ENCODE measurements at regions not wholly inside any gene's neighbourhood (a gene's known extent, or its start where the extent isn't known, plus 50 kb on each side); places are given as distances from the start of the nearest gene placed in this dataset.

GRCh38 chr9:607417-607816, 234.1 kb upstream of the DMRT1 start:
- no peak for ATAC-seq
- no peak overlapping the region for H3K4me3 Mint-ChIP-seq
- Histone ChIP-seq H3K9me2 (ENCODE audit: insufficient read depth) (no peaks in the 10 kb centered on the region), H3K4me3 (no peak overlapping the region), H3F3A (replicated peaks; ENCODE audit: low read depth) (no peaks in the 10 kb centered on the region), H2AFZ (no peak overlapping the region), H3K27ac (ENCODE audit: low read depth) (no peak overlapping the region), H3K4me2 (no peak overlapping the region), H3K79me2 (replicated peaks; ENCODE audit: insufficient read depth) (peaks cover 8% of the 10 kb centered on the region), H3K4me1 (ENCODE audit: insufficient read depth) (no peaks in the 10 kb centered on the region), H3K36me3 (ENCODE audit: insufficient read depth) (no peaks in the 10 kb centered on the region), H3K27me3 (ENCODE audit: insufficient read depth) (no peaks in the 10 kb centered on the region), H4K20me1 (replicated peaks; ENCODE audit: insufficient read depth) (peaks cover 2% of the 10 kb centered on the region; the same call in 1 of the 2 replicates)
- H3K4me1 Mint-ChIP-seq: no peaks in the 10 kb centered on the region
- no peak for DNase-seq (ENCODE audit: low spot score)
- H3K27me3 Mint-ChIP-seq (ENCODE audit: insufficient read depth, low read depth, poor library complexity): no peaks in the 10 kb centered on the region
- H3K36me3 Mint-ChIP-seq (ENCODE audit: low read depth): peaks cover 7% of the 10 kb centered on the region; the same call in 2 of the 3 replicates
- no peak overlapping the region for H3K27ac Mint-ChIP-seq
- TF ChIP-seq EZH2phosphoT487 (IDR thresholded peaks at IDR 0.05; ENCODE audit: unreplicated experiment) (no peak), ZNF114 (CRISPR knock-in tag; IDR thresholded peaks at IDR 0.05) (no peak), POLR2AphosphoS5 (IDR thresholded peaks at IDR 0.05; ENCODE audit: low read depth) (no peak), JUNB (IDR thresholded peaks at IDR 0.05; ENCODE audit: unreplicated experiment) (no peak)
- no peaks in the 10 kb centered on the region for H3K9me3 Mint-ChIP-seq

DNA sequence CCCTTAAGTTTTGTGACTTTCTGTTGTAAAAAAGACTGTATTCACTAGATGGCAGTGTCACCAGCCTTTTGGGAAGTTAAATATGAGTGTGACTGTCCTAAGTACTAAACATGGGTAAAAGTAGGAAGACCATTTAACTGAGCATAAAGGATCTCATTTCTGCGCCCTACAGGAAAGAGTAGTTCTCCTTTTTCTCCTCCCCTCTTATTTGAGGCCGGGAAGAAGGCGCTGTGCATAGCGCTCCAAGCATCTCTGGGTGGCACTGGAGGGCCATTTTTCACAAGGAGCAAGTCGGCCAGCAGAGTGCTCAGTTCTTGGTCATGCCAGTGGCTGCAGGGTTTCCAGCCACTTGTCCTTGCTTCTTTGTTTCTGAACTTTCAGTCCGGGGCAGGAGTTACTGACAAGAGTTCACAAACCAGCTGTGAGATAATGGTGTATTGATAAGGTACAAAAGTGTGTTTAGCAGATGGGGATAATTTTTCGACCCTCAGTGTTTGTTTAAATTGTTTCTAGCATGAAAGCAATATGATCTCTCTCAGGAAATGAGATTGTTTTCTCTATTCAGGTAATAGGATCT, 227.6 kb upstream of the DMRT1 start:
- peak; percentile 83 for DNase-seq (ENCODE audit: low spot score)
- peak; percentile 99 for ATAC-seq
- Histone ChIP-seq H3K27ac (ENCODE audit: low read depth) (no peak overlapping the region), H3K79me2 (replicated peaks; ENCODE audit: insufficient read depth) (peaks cover 12% of the 10 kb centered on the region; the same call in 1 of the 2 replicates), H3F3A (replicated peaks; ENCODE audit: low read depth) (no peaks in the 10 kb centered on the region), H3K4me1 (ENCODE audit: insufficient read depth) (peaks cover 9% of the 10 kb centered on the region), H3K9me2 (ENCODE audit: insufficient read depth) (no peaks in the 10 kb centered on the region), H3K27me3 (ENCODE audit: insufficient read depth) (no peaks in the 10 kb centered on the region), H3K4me3 (no peak overlapping the region), H3K4me2 (no peak overlapping the region), H3K36me3 (ENCODE audit: insufficient read depth) (no peaks in the 10 kb centered on the region), H2AFZ (no peak overlapping the region), H4K20me1 (replicated peaks; ENCODE audit: insufficient read depth) (no peaks in the 10 kb centered on the region)
- Mint-ChIP-seq H3K36me3 (ENCODE audit: low read depth) (no peaks in the 10 kb centered on the region), H3K27me3 (ENCODE audit: insufficient read depth, low read depth, poor library complexity) (no peaks in the 10 kb centered on the region), H3K9me3 (no peaks in the 10 kb centered on the region), H3K4me3 (no peak overlapping the region), H3K27ac (0 out of 2 replicates have a peak overlapping the region, but pooled peaks have one; percentile 22), H3K4me1 (peaks cover 19% of the 10 kb centered on the region)
- peak; percentile 83 to 84 for TF ChIP-seq CTCF (conservative IDR thresholded peaks at IDR 0.05; ENCODE audit: low read depth in 2 of 2)
- no peak for TF ChIP-seq POLR2AphosphoS5 (IDR thresholded peaks at IDR 0.05; ENCODE audit: low read depth)
- TF ChIP-seq, protein P1, sequence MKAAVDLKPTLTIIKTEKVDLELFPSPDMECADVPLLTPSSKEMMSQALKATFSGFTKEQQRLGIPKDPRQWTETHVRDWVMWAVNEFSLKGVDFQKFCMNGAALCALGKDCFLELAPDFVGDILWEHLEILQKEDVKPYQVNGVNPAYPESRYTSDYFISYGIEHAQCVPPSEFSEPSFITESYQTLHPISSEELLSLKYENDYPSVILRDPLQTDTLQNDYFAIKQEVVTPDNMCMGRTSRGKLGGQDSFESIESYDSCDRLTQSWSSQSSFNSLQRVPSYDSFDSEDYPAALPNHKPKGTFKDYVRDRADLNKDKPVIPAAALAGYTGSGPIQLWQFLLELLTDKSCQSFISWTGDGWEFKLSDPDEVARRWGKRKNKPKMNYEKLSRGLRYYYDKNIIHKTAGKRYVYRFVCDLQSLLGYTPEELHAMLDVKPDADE (IDR thresholded peaks at IDR 0.05): no peak
- 0 out of 2 replicates have a peak, but pooled peaks have one; percentile 7 for TF ChIP-seq ZNF462 (CRISPR knock-in tag; IDR thresholded peaks at IDR 0.05)
- TF ChIP-seq, protein P2, sequence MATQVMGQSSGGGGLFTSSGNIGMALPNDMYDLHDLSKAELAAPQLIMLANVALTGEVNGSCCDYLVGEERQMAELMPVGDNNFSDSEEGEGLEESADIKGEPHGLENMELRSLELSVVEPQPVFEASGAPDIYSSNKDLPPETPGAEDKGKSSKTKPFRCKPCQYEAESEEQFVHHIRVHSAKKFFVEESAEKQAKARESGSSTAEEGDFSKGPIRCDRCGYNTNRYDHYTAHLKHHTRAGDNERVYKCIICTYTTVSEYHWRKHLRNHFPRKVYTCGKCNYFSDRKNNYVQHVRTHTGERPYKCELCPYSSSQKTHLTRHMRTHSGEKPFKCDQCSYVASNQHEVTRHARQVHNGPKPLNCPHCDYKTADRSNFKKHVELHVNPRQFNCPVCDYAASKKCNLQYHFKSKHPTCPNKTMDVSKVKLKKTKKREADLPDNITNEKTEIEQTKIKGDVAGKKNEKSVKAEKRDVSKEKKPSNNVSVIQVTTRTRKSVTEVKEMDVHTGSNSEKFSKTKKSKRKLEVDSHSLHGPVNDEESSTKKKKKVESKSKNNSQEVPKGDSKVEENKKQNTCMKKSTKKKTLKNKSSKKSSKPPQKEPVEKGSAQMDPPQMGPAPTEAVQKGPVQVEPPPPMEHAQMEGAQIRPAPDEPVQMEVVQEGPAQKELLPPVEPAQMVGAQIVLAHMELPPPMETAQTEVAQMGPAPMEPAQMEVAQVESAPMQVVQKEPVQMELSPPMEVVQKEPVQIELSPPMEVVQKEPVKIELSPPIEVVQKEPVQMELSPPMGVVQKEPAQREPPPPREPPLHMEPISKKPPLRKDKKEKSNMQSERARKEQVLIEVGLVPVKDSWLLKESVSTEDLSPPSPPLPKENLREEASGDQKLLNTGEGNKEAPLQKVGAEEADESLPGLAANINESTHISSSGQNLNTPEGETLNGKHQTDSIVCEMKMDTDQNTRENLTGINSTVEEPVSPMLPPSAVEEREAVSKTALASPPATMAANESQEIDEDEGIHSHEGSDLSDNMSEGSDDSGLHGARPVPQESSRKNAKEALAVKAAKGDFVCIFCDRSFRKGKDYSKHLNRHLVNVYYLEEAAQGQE (IDR thresholded peaks at IDR 0.05; ENCODE audit: unreplicated experiment): no peak
- TF ChIP-seq STAT1 (IDR thresholded peaks at IDR 0.05; ENCODE audit: unreplicated experiment): no peak

Measured in GM23338 (cell line).